ENCODE measurements at regions not wholly inside any gene's neighbourhood (a gene's known extent, or its start where the extent isn't known, plus 50 kb on each side); places are given as distances from the start of the nearest gene placed in this dataset.

- TF ChIP-seq CTCF (IDR thresholded peaks at IDR 0.05) (no peak), ZFX (IDR thresholded peaks at IDR 0.05; ENCODE audit: borderline replicate concordance) (no peak)
Observed at GRCh38 chr4:3707423-3708102, 58.6 kb upstream of the ADRA2C start.
